Upper lobe of right lung (tissue), 1 donor: ENCODE measurements at regions not wholly inside any gene's neighbourhood (a gene's known extent, or its start where the extent isn't known, plus 50 kb on each side); places are given as distances from the start of the nearest gene placed in this dataset.

Experiments used
- ATAC-seq: fragments of 200-7000 bp; cut with Tn5 transposase; one replicate; pipeline ENCODE4 v1.9.1; 2020; ENCODE audit warnings: mild to moderate bottlenecking, moderate library complexity
- DNase-seq: peaks from one replicate; pipeline ENCODE4 v3.0.0-alpha.2; 2020
- H3K27ac ChIP-seq: fragments of 200-600 bp; one replicate; pipeline ENCODE4 v1.8.0; 2022
- H3K27me3 ChIP-seq: fragments of 200-600 bp; one replicate; pipeline ENCODE4 v1.8.0; 2022; ENCODE audit warnings: mild to moderate bottlenecking
- H3K36me3 ChIP-seq: fragments of 200-600 bp; one replicate; pipeline ENCODE4 v1.8.0; 2022
- H3K4me1 ChIP-seq: fragments of 200-600 bp; one replicate; pipeline ENCODE4 v1.8.0; 2022
- H3K4me3 ChIP-seq: fragments of 200-600 bp; one replicate; pipeline ENCODE4 v1.8.0; 2022; ENCODE audit warnings: mild to moderate bottlenecking
- H3K9me3 ChIP-seq: fragments of 200-600 bp; one replicate; pipeline ENCODE4 v1.8.0; 2022
- intact Hi-C: fragments of 100-400 bp; cut with DNase I; formaldehyde crosslinking; loops from one replicate; pipeline ENCODE4 v1.11.0; 2022
- TF ChIP-seq, protein P1 (sequence below): fragments of 200-600 bp; IDR thresholded peaks from one replicate; pipeline ENCODE4 v1.8.0; 2022; ENCODE audit warnings: antibody characterized with exemption
- donor health status: DM: no; HTN: yes; CAD: no; lungs with severe emphysema.

DNA sequence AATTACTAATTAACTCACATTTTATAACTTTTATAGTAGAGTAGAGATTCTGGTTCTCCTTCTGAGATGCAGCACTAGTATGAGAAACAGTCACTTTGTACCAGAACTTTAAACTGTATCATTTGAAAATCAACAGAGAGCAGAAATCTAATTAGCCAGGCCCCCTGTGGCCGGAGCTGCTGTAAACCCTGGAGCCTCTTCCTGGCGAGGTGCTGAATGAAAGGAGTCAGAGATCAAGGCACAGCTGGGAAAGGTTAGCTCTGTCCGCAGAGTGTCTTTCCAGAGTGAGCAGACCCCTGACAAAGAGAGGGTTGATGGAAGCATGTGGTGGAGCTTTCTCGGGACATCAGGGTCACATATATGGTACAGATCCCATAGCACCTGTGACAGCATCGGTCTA lies 703.8 kb downstream of the RFPL4B start:
- Histone ChIP-seq H3K36me3 (no peaks in the 10 kb centered on the region), H3K9me3 (no peaks in the 10 kb centered on the region), H3K27me3 (no peaks in the 10 kb centered on the region), H3K4me1 (no peaks in the 10 kb centered on the region), H3K4me3 (no peak overlapping the region), H3K27ac (no peak overlapping the region)
- intact Hi-C loops = no loop called here
- ATAC-seq (no peak), DNase-seq (no peak)
- TF ChIP-seq, protein P1, sequence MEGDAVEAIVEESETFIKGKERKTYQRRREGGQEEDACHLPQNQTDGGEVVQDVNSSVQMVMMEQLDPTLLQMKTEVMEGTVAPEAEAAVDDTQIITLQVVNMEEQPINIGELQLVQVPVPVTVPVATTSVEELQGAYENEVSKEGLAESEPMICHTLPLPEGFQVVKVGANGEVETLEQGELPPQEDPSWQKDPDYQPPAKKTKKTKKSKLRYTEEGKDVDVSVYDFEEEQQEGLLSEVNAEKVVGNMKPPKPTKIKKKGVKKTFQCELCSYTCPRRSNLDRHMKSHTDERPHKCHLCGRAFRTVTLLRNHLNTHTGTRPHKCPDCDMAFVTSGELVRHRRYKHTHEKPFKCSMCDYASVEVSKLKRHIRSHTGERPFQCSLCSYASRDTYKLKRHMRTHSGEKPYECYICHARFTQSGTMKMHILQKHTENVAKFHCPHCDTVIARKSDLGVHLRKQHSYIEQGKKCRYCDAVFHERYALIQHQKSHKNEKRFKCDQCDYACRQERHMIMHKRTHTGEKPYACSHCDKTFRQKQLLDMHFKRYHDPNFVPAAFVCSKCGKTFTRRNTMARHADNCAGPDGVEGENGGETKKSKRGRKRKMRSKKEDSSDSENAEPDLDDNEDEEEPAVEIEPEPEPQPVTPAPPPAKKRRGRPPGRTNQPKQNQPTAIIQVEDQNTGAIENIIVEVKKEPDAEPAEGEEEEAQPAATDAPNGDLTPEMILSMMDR = no peak

DNA sequence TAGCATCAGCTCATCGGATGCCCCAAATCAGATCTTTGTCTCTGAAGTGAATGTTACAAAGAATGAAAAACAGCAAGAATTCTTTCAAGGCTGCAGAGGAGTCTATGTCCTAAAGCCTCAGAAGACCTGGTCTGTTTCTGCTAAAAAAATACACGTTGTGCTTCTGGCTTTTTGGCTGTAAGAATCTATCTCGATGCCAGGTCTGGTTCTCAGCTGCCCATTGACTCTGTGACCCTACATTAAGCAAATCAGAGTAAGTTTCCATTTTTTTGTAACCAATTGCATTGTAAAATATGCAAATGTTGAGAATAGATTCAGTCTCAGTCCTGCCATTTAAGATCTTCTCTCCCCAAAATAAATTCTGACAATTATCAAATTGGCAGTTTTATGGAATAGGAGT lies 705.4 kb downstream of the RFPL4B start:
- TF ChIP-seq, protein P1 = no peak
- DNase-seq = no peak

DNA sequence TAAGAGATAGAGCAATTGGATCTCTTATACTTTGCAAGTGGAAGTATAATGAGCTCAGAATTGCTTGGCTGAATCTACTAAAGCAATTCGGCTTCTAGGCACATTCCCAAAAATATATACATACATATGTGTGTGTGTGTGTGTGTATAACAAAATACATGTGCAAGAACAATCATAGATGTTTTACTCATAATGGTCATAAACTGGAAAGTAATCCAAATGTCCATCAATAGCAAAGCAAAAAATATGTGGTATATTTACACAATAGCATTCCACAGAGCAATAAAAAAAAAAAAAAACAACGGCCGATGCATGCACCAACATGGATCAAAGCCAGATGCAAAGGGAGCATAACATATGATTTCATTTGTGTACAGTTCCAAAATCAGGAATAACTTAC lies 707.9 kb downstream of the RFPL4B start:
- intact Hi-C loops = no loop called here
- H3K27me3 ChIP-seq = no peaks in the 10 kb centered on the region
- no peak for ATAC-seq
- DNase-seq = no peak
- no peaks in the 10 kb centered on the region for H3K36me3 ChIP-seq
- no peaks in the 10 kb centered on the region for H3K4me1 ChIP-seq
- no peak overlapping the region for H3K27ac ChIP-seq
- TF ChIP-seq, protein P1 = no peak
- no peak overlapping the region for H3K4me3 ChIP-seq
- no peaks in the 10 kb centered on the region for H3K9me3 ChIP-seq

More for the DNA sequence above, 705.4 kb downstream of the RFPL4B start:
- H3K27ac ChIP-seq = no peak overlapping the region
- no peaks in the 10 kb centered on the region for H3K4me1 ChIP-seq
- H3K36me3 ChIP-seq = no peaks in the 10 kb centered on the region
- intact Hi-C loops = no loop called here
- H3K27me3 ChIP-seq = no peaks in the 10 kb centered on the region
- H3K4me3 ChIP-seq = no peak overlapping the region
- no peak for ATAC-seq
- H3K9me3 ChIP-seq = no peaks in the 10 kb centered on the region

DNA sequence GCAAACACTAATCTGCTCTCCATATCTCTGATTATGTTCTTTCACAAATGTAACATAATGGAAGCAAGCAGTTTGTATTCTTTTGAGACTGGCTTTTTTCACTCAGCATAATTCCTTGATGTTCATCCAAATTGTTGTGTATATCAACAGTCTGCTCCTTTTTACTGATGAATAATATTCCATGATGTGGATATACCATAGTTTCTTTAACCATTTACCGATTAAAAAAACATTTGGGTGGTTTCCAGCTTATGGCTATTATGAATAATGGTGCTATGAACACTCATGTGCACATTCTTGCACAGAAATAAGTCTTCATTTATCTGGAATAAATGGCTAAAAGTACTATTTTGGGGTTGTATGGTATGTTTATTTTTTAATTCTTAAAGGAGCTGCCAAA lies 708.9 kb downstream of the RFPL4B start:
- no peak for DNase-seq
- H3K27ac ChIP-seq = no peak overlapping the region
- no peak overlapping the region for H3K4me3 ChIP-seq
- no peaks in the 10 kb centered on the region for H3K36me3 ChIP-seq
- H3K27me3 ChIP-seq = no peaks in the 10 kb centered on the region
- TF ChIP-seq, protein P1 = no peak
- no peaks in the 10 kb centered on the region for H3K9me3 ChIP-seq
- ATAC-seq = no peak
- H3K4me1 ChIP-seq = no peaks in the 10 kb centered on the region
- intact Hi-C loops = no loop called here

DNA sequence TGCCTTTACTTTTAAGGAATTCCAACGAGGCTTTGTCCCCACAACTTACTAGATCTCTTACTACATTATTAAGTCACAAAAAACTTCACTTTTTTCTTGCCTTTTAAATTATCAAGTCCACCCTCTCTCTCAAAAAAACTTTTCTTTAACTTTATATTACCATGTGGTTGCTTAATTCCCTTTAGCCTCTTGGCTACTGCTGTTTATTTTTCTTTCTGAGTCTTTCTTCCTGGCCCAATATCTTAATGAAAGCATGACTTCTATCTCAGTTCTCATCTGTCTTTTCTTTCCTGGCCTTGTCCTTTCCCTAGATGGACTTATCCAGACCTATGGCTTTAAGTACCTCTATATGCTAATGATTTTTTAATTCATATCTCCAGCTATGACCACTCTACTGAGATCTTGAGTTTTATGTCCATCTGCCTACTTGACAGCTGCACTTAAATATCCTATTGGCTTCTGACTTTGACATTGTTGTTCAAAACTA lies 710.5 kb downstream of the RFPL4B start:
- no peaks in the 10 kb centered on the region for H3K27me3 ChIP-seq
- H3K4me3 ChIP-seq = no peak overlapping the region
- TF ChIP-seq, protein P1 = no peak
- no peak overlapping the region for H3K27ac ChIP-seq
- H3K36me3 ChIP-seq = no peaks in the 10 kb centered on the region
- DNase-seq (no peak), ATAC-seq (no peak)
- H3K4me1 ChIP-seq = no peaks in the 10 kb centered on the region
- H3K9me3 ChIP-seq = no peaks in the 10 kb centered on the region
- intact Hi-C loops = no loop called here

DNA sequence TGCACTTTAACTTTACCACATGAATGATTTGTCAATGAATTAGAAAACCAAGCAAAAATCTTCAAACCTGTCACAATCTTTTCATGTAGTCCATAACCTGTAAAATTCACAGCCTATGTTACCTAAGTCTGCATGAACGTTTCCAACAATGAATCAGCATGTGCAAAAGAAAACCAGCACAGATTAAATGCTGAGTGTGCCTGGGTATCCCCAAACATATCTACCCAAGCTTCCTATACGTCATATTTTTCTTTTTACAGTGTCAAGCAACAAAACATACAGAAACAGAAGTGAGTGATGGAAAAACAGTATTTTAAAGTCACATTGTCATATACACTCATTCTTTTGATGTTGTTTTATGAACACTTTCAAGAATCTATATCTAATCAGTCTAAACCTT lies 713.5 kb downstream of the RFPL4B start:
- no peak overlapping the region for H3K27ac ChIP-seq
- no peaks in the 10 kb centered on the region for H3K9me3 ChIP-seq
- H3K4me3 ChIP-seq = no peak overlapping the region
- intact Hi-C loops = no loop called here
- H3K36me3 ChIP-seq = no peaks in the 10 kb centered on the region
- ATAC-seq (no peak), DNase-seq (no peak)
- H3K4me1 ChIP-seq = no peaks in the 10 kb centered on the region
- no peaks in the 10 kb centered on the region for H3K27me3 ChIP-seq
- TF ChIP-seq, protein P1 = no peak
